ENCODE measurements at regions not wholly inside any gene's neighbourhood (a gene's known extent, or its start where the extent isn't known, plus 50 kb on each side); places are given as distances from the start of the nearest gene placed in this dataset.
"Not testable (repeated sequence)": the region's sequence is repeated elsewhere in the genome, so short reads cannot be mapped to it uniquely, and the experiment has no call there.

DNA sequence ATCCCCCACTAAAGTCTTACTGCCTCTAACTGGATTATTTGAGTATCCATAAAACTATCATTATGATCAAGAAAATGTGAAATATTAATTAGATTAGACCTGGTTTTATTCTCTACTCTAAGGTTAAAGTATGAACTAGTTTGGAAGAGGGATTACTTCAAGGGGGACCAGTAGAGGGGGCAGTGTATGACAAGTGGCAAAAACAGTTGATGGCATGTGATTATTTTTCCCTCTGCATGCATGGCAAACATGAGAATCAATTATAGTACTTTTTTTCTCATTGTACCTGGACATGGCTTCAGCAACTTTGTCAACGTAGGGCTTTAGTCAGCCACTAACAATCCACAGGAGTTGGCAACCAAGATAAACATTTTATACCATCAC lies 145.0 kb upstream of the SLC38A2 start:
- no peak overlapping the region for H3K4me3 ChIP-seq (ENCODE audit: insufficient read length, low read depth)
- no peaks in the 10 kb centered on the region for H3K4me1 ChIP-seq (ENCODE audit: insufficient read depth, insufficient read length)
- TF ChIP-seq ZNF274 (IDR thresholded peaks at IDR 0.05; ENCODE audit: low read depth, low read length): no peak
- TF ChIP-seq YY1 (IDR thresholded peaks at IDR 0.05; ENCODE audit: insufficient read depth, insufficient read length): no peak
- TF ChIP-seq SUZ12 (IDR thresholded peaks at IDR 0.05; ENCODE audit: extremely low read depth, insufficient read depth, insufficient read length): no peak
- DNase-seq (ENCODE audit: low read depth, low spot score): no peak
- no peaks in the 10 kb centered on the region; the same call in 1 of the 2 replicates for H3K9me3 ChIP-seq (ENCODE audit: insufficient read depth, low read length)
- no peaks in the 10 kb centered on the region for H3K27me3 ChIP-seq (ENCODE audit: insufficient read depth, insufficient read length)
- H3K36me3 ChIP-seq (ENCODE audit: insufficient read depth, insufficient read length, low read length): no peaks in the 10 kb centered on the region
- no peak overlapping the region for H3K9ac ChIP-seq (ENCODE audit: insufficient read length, low read depth)

- H3K27me3 ChIP-seq (ENCODE audit: insufficient read depth, insufficient read length): no peaks in the 10 kb centered on the region
- no peak overlapping the region for H3K4me3 ChIP-seq (ENCODE audit: insufficient read length, low read depth)
- TF ChIP-seq ZNF274 (IDR thresholded peaks at IDR 0.05; ENCODE audit: low read depth, low read length): no peak
- no peak for TF ChIP-seq YY1 (IDR thresholded peaks at IDR 0.05; ENCODE audit: insufficient read depth, insufficient read length)
- TF ChIP-seq SUZ12 (IDR thresholded peaks at IDR 0.05; ENCODE audit: extremely low read depth, insufficient read depth, insufficient read length): no peak
- no peak for DNase-seq (ENCODE audit: low read depth, low spot score)
- no peak overlapping the region for H3K9ac ChIP-seq (ENCODE audit: insufficient read length, low read depth)
- H3K36me3 ChIP-seq (ENCODE audit: insufficient read depth, insufficient read length, low read length): no peaks in the 10 kb centered on the region
- no peaks in the 10 kb centered on the region; the same call in 1 of the 2 replicates for H3K9me3 ChIP-seq (ENCODE audit: insufficient read depth, low read length)
- no peaks in the 10 kb centered on the region for H3K4me1 ChIP-seq (ENCODE audit: insufficient read depth, insufficient read length)
Observed at GRCh38 chr12:46516933-46517578, 144.5 kb upstream of the SLC38A2 start.

DNA sequence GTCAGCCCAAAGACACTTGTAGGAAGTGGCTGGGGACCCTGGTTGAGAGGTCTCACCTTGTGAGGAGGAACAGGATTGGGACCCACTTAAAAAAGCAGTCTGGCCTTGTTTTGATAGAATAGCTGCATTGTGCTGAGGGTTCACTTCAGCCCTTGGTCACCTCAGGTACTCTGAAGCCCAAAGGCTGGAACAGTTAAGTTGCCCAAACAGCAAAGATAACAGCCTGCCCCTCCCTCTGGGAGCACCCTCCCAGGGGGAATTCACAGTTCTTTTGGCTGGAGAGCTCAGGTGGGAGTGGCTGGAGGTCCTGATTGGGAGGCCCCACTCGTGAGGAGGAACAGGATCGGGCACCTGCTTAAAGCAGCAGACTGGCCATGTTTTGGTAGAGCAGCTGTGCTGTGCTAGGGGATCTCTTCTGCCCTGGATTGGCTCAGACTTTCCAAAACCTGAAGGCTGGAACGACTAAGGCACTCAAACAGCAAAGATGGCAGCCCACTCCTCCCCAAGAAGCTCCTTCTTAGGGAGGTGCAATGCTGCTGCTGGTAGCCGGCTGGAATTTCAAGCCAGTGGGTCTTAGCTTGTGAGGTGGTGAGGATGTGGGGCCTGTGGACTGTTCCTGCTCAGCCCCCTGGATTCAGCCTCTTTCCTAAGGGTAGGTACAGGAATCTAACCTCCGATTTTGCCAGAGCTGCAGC lies 143.8 kb upstream of the SLC38A2 start:
- TF ChIP-seq YY1 (IDR thresholded peaks at IDR 0.05; ENCODE audit: insufficient read depth, insufficient read length) (no peak), SUZ12 (IDR thresholded peaks at IDR 0.05; ENCODE audit: extremely low read depth, insufficient read depth, insufficient read length) (no peak), ZNF274 (IDR thresholded peaks at IDR 0.05; ENCODE audit: low read depth, low read length) (no peak)
- no peaks in the 10 kb centered on the region for H3K36me3 ChIP-seq (ENCODE audit: insufficient read depth, insufficient read length, low read length)
- H3K27me3 ChIP-seq (ENCODE audit: insufficient read depth, insufficient read length): no peaks in the 10 kb centered on the region
- H3K9ac ChIP-seq (ENCODE audit: insufficient read length, low read depth): no peak overlapping the region
- H3K4me3 ChIP-seq (ENCODE audit: insufficient read length, low read depth): no peak overlapping the region
- no peak for DNase-seq (ENCODE audit: low read depth, low spot score)
- H3K9me3 ChIP-seq (ENCODE audit: insufficient read depth, low read length): no peaks in the 10 kb centered on the region; the same call in 1 of the 2 replicates
- no peaks in the 10 kb centered on the region for H3K4me1 ChIP-seq (ENCODE audit: insufficient read depth, insufficient read length)

- Histone ChIP-seq H3K4me3 (ENCODE audit: insufficient read length, low read depth) (no peak overlapping the region), H3K9me3 (ENCODE audit: insufficient read depth, low read length) (no peaks in the 10 kb centered on the region; the same call in 1 of the 2 replicates), H3K36me3 (ENCODE audit: insufficient read depth, insufficient read length, low read length) (no peaks in the 10 kb centered on the region), H3K27me3 (ENCODE audit: insufficient read depth, insufficient read length) (no peaks in the 10 kb centered on the region), H3K9ac (ENCODE audit: insufficient read length, low read depth) (no peak overlapping the region), H3K4me1 (ENCODE audit: insufficient read depth, insufficient read length) (no peaks in the 10 kb centered on the region)
- DNase-seq (ENCODE audit: low read depth, low spot score): no peak
- TF ChIP-seq ZNF274 (IDR thresholded peaks at IDR 0.05; ENCODE audit: low read depth, low read length): no peak
- no peak for TF ChIP-seq YY1 (IDR thresholded peaks at IDR 0.05; ENCODE audit: insufficient read depth, insufficient read length)
- no peak for TF ChIP-seq SUZ12 (IDR thresholded peaks at IDR 0.05; ENCODE audit: extremely low read depth, insufficient read depth, insufficient read length)
Observed at GRCh38 chr12:46515829-46516228, 143.3 kb upstream of the SLC38A2 start.

DNA sequence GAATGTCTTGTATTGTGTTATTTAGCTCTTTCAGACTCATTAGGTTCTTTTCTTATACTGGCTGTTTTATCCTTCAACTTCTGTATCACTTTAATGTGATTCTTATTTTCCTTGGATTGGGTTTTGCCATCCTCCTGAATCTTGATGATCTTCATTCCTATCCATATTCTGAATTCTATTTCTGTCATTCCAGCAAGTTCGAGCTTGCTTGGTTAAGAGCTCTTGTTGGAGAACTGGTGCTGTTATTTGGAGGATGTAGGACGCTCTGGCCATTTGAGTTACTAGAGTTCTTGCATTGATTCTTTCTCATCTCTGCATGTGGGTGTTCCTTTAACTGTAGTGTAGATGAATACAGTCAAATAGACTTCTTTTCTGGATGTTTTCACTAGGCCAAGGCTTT lies 142.3 kb upstream of the SLC38A2 start:
- H3K4me3 ChIP-seq (ENCODE audit: insufficient read length, low read depth): no peak overlapping the region
- H3K36me3 ChIP-seq (ENCODE audit: insufficient read depth, insufficient read length, low read length): no peaks in the 10 kb centered on the region
- no peaks in the 10 kb centered on the region; the same call in 1 of the 2 replicates for H3K9me3 ChIP-seq (ENCODE audit: insufficient read depth, low read length)
- H3K27me3 ChIP-seq (ENCODE audit: insufficient read depth, insufficient read length): no peaks in the 10 kb centered on the region
- no peak for TF ChIP-seq SUZ12 (IDR thresholded peaks at IDR 0.05; ENCODE audit: extremely low read depth, insufficient read depth, insufficient read length)
- no peak for DNase-seq (ENCODE audit: low read depth, low spot score)
- no peak overlapping the region for H3K9ac ChIP-seq (ENCODE audit: insufficient read length, low read depth)
- no peaks in the 10 kb centered on the region for H3K4me1 ChIP-seq (ENCODE audit: insufficient read depth, insufficient read length)

DNA sequence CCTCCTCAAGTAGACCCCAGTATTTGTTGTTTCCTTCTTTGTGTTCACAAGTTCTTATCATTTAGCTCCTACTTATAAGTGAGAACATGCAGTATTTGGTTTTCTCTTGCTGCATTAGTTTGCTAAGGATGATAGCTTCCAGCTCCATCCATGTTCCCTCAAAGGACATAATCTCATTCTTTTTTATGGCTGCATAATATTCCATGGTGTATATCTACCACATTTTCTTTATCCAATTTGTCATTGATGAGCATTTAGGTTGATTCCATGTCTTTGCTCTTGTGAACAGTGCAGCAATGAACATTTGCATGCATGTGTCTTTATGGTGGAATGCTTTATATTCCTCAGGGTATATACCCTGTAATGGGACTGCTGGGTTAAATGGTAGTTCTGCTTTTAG lies 137.7 kb upstream of the SLC38A2 start:
- H3K4me3 ChIP-seq (ENCODE audit: insufficient read length, low read depth); H3K4me1 ChIP-seq (ENCODE audit: insufficient read depth, insufficient read length); H3K9ac ChIP-seq (ENCODE audit: insufficient read length, low read depth); DNase-seq (ENCODE audit: low read depth, low spot score); H3K36me3 ChIP-seq (ENCODE audit: insufficient read depth, insufficient read length, low read length); H3K27me3 ChIP-seq (ENCODE audit: insufficient read depth, insufficient read length): not testable (repeated sequence)
- H3K9me3 ChIP-seq (ENCODE audit: insufficient read depth, low read length): peaks cover 20% of the 10 kb centered on the region

DNA sequence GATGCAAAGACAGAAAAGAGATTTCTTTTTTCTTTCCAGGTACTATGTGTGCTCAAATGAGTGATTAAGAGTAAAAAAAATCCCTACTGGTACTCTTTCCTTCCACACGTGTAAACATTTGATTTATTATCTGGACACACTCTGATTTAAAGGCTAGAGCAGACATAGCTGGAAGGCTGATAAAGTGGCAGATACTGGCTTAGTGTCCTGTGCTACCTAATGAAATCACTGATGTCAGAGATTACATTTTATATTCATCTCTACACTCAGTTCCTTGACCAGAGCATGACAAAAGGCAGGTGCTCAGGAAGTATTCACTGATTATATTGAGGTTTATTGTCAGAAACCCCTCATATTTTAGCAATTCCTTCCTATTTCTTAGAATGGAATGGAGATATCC lies 136.6 kb upstream of the SLC38A2 start:
- H3K4me1 ChIP-seq (ENCODE audit: insufficient read depth, insufficient read length): no peaks in the 10 kb centered on the region
- no peak overlapping the region for H3K4me3 ChIP-seq (ENCODE audit: insufficient read length, low read depth)
- TF ChIP-seq YY1 (IDR thresholded peaks at IDR 0.05; ENCODE audit: insufficient read depth, insufficient read length) (no peak), ZNF274 (IDR thresholded peaks at IDR 0.05; ENCODE audit: low read depth, low read length) (no peak), SUZ12 (IDR thresholded peaks at IDR 0.05; ENCODE audit: extremely low read depth, insufficient read depth, insufficient read length) (no peak)
- H3K36me3 ChIP-seq (ENCODE audit: insufficient read depth, insufficient read length, low read length): no peaks in the 10 kb centered on the region
- DNase-seq (ENCODE audit: low read depth, low spot score): no peak
- H3K27me3 ChIP-seq (ENCODE audit: insufficient read depth, insufficient read length): no peaks in the 10 kb centered on the region
- H3K9ac ChIP-seq (ENCODE audit: insufficient read length, low read depth): no peak overlapping the region
- peaks cover 25% of the 10 kb centered on the region for H3K9me3 ChIP-seq (ENCODE audit: insufficient read depth, low read length)

Measured in NT2/D1 (cell line).